ENCODE measurements at regions not wholly inside any gene's neighbourhood (a gene's known extent, or its start where the extent isn't known, plus 50 kb on each side); places are given as distances from the start of the nearest gene placed in this dataset.

GRCh38 chr2:104088745-104089144 lies 765.2 kb upstream of the POU3F3 start:
- Histone ChIP-seq H3K27ac (ENCODE audit: low read depth, low read length) (peak overlapping the region; percentile 94), H3K9ac (ENCODE audit: low read length) (no peak overlapping the region), H3K79me2 (ENCODE audit: insufficient read depth, low read length) (peaks cover 41% of the 10 kb centered on the region), H3K9me3 (ENCODE audit: insufficient read depth, low read length) (no peaks in the 10 kb centered on the region), H2AFZ (ENCODE audit: low read depth, low read length, severe bottlenecking) (no peak overlapping the region), H3K9me2 (replicated peaks; ENCODE audit: insufficient read depth, low read length) (no peaks in the 10 kb centered on the region), H3K4me3 (ENCODE audit: insufficient read depth, low read length, poor library complexity, severe bottlenecking) (no peak overlapping the region), H3F3A (ENCODE audit: insufficient read depth) (peaks cover 21% of the 10 kb centered on the region), H3K4me2 (ENCODE audit: low read depth, low read length, poor library complexity, severe bottlenecking) (peak overlapping the region; percentile 95), H3K36me3 (ENCODE audit: low read length) (no peaks in the 10 kb centered on the region; the same call in 1 of the 2 replicates), H3K27me3 (ENCODE audit: low read length) (no peaks in the 10 kb centered on the region), H4K20me1 (ENCODE audit: low read depth, low read length) (no peaks in the 10 kb centered on the region)
- TF ChIP-seq CTCF (IDR thresholded peaks at IDR 0.05; ENCODE audit: insufficient read depth, low read length, poor library complexity, severe bottlenecking) (no peak), EZH2phosphoT487 (conservative IDR thresholded peaks at IDR 0.05; ENCODE audit: low read length) (no peak)

- Histone ChIP-seq H3K4me3 (ENCODE audit: insufficient read depth, low read length, poor library complexity, severe bottlenecking) (no peak overlapping the region), H3K27ac (ENCODE audit: low read depth, low read length) (0 out of 2 replicates have a peak overlapping the region, but pooled peaks have one; percentile 23), H3K79me2 (ENCODE audit: insufficient read depth, low read length) (peaks cover 41% of the 10 kb centered on the region), H3K9me2 (replicated peaks; ENCODE audit: insufficient read depth, low read length) (no peaks in the 10 kb centered on the region), H3K9ac (ENCODE audit: low read length) (no peak overlapping the region), H3K27me3 (ENCODE audit: low read length) (no peaks in the 10 kb centered on the region), H3K9me3 (ENCODE audit: insufficient read depth, low read length) (no peaks in the 10 kb centered on the region), H3K36me3 (ENCODE audit: low read length) (no peaks in the 10 kb centered on the region; the same call in 1 of the 2 replicates), H4K20me1 (ENCODE audit: low read depth, low read length) (no peaks in the 10 kb centered on the region), H2AFZ (ENCODE audit: low read depth, low read length, severe bottlenecking) (no peak overlapping the region), H3F3A (ENCODE audit: insufficient read depth) (peaks cover 13% of the 10 kb centered on the region), H3K4me2 (ENCODE audit: low read depth, low read length, poor library complexity, severe bottlenecking) (no peak overlapping the region)
- no peak for TF ChIP-seq CTCF (IDR thresholded peaks at IDR 0.05; ENCODE audit: insufficient read depth, low read length, poor library complexity, severe bottlenecking)
These were observed 763.5 kb upstream of the POU3F3 start for GRCh38 chr2:104090407-104090806.

- no peaks in the 10 kb centered on the region for H4K20me1 ChIP-seq (ENCODE audit: low read depth, low read length)
- H3K9me3 ChIP-seq (ENCODE audit: insufficient read depth, low read length): no peaks in the 10 kb centered on the region
- H3K27ac ChIP-seq (ENCODE audit: low read depth, low read length): peak overlapping the region; percentile 25; the same call in 1 of the 2 replicates
- H3K79me2 ChIP-seq (ENCODE audit: insufficient read depth, low read length): peaks cover 36% of the 10 kb centered on the region
- no peak overlapping the region for H2AFZ ChIP-seq (ENCODE audit: low read depth, low read length, severe bottlenecking)
- H3K27me3 ChIP-seq (ENCODE audit: low read length): no peaks in the 10 kb centered on the region
- no peak for TF ChIP-seq CTCF (IDR thresholded peaks at IDR 0.05; ENCODE audit: insufficient read depth, low read length, poor library complexity, severe bottlenecking)
- no peak for TF ChIP-seq EZH2phosphoT487 (conservative IDR thresholded peaks at IDR 0.05; ENCODE audit: low read length)
- H3K9ac ChIP-seq (ENCODE audit: low read length): no peak overlapping the region
- H3K4me2 ChIP-seq (ENCODE audit: low read depth, low read length, poor library complexity, severe bottlenecking): peak overlapping the region; percentile 24
- H3K4me3 ChIP-seq (ENCODE audit: insufficient read depth, low read length, poor library complexity, severe bottlenecking): no peak overlapping the region
- no peaks in the 10 kb centered on the region for H3K9me2 ChIP-seq (replicated peaks; ENCODE audit: insufficient read depth, low read length)
- H3K36me3 ChIP-seq (ENCODE audit: low read length): no peaks in the 10 kb centered on the region; the same call in 1 of the 2 replicates
- peaks cover 5% of the 10 kb centered on the region; the same call in 1 of the 2 replicates for H3F3A ChIP-seq (ENCODE audit: insufficient read depth)
These were observed 762.0 kb upstream of the POU3F3 start for GRCh38 chr2:104091894-104092293.
